Type B pancreatic cell (in vitro differentiated cells): ENCODE measurements at regions not wholly inside any gene's neighbourhood (a gene's known extent, or its start where the extent isn't known, plus 50 kb on each side); places are given as distances from the start of the nearest gene placed in this dataset.

Experiments
- DNase-seq: peaks from one replicate; pipeline ENCODE4 v3.0.0; 2021; ENCODE audit warnings: mixed read lengths; ENCODE audit not compliant: unreplicated experiment; ENCODE audit errors: extremely low spot score
- H3K27ac Mint-ChIP-seq: 2 replicates; pipeline ENCODE4 v1.8.0; 2021; ENCODE audit warnings: mild to moderate bottlenecking, mixed read lengths
- H3K27me3 Mint-ChIP-seq: 2 replicates; pipeline ENCODE4 v1.8.0; 2021; ENCODE audit warnings: mixed read lengths
- H3K36me3 Mint-ChIP-seq: 2 replicates; pipeline ENCODE4 v1.8.0; 2021; ENCODE audit warnings: mixed read lengths
- H3K4me1 Mint-ChIP-seq: one replicate; pipeline ENCODE4 v1.8.0; 2021; ENCODE audit warnings: mixed read lengths; ENCODE audit not compliant: unreplicated experiment
- H3K4me3 Mint-ChIP-seq: 2 replicates; pipeline ENCODE4 v1.8.0; 2021; ENCODE audit warnings: mild to moderate bottlenecking, mixed read lengths
- H3K9me3 Mint-ChIP-seq: 2 replicates; pipeline ENCODE4 v1.8.0; 2021; ENCODE audit warnings: mixed read lengths
- CTCF ChIP-seq: fragments of 200-600 bp; sonication (generic); conservative IDR thresholded peaks from 2 replicates; pipeline ENCODE4 v1.5.0; 2021; ENCODE audit warnings: antibody characterized with exemption, mild to moderate bottlenecking

GRCh38 chr13:104773775-104774174 lies 1707.6 kb upstream of the SLC10A2 start:
- H3K4me1 Mint-ChIP-seq: no peaks in the 10 kb centered on the region
- H3K27me3 Mint-ChIP-seq: no peaks in the 10 kb centered on the region

GRCh38 chr13:104769545-104769944 lies 1703.3 kb upstream of the SLC10A2 start:
- no peak overlapping the region for H3K4me3 Mint-ChIP-seq
- no peak overlapping the region for H3K27ac Mint-ChIP-seq
- H3K9me3 Mint-ChIP-seq: peaks cover 5% of the 10 kb centered on the region
- no peaks in the 10 kb centered on the region for H3K36me3 Mint-ChIP-seq
- H3K4me1 Mint-ChIP-seq: no peaks in the 10 kb centered on the region
- no peak for DNase-seq
- H3K27me3 Mint-ChIP-seq: no peaks in the 10 kb centered on the region
- TF ChIP-seq CTCF: no peak

More at GRCh38 chr13:104773775-104774174, 1707.6 kb upstream of the SLC10A2 start:
- Mint-ChIP-seq H3K27ac (no peak overlapping the region), H3K4me3 (no peak overlapping the region), H3K36me3 (no peaks in the 10 kb centered on the region), H3K9me3 (peaks cover 11% of the 10 kb centered on the region)
- peak; percentile 79 for TF ChIP-seq CTCF
- no peak for DNase-seq

- TF ChIP-seq CTCF: no peak
- no peaks in the 10 kb centered on the region for H3K36me3 Mint-ChIP-seq
- H3K4me3 Mint-ChIP-seq: no peak overlapping the region
- DNase-seq: no peak
- no peak overlapping the region for H3K27ac Mint-ChIP-seq
- H3K9me3 Mint-ChIP-seq: peaks cover 5% of the 10 kb centered on the region
- H3K27me3 Mint-ChIP-seq: no peaks in the 10 kb centered on the region
- H3K4me1 Mint-ChIP-seq: no peaks in the 10 kb centered on the region
Measured at GRCh38 chr13:104766319-104766718, 1700.1 kb upstream of the SLC10A2 start.

- Mint-ChIP-seq H3K36me3 (no peaks in the 10 kb centered on the region), H3K27ac (no peak overlapping the region), H3K9me3 (peaks cover under 1% of the 10 kb centered on the region), H3K4me1 (no peaks in the 10 kb centered on the region), H3K4me3 (no peak overlapping the region), H3K27me3 (no peaks in the 10 kb centered on the region)
- no peak for TF ChIP-seq CTCF
- DNase-seq: no peak
Measured at GRCh38 chr13:104764600-104764999, 1698.4 kb upstream of the SLC10A2 start.

- Mint-ChIP-seq H3K4me3 (no peak overlapping the region), H3K36me3 (no peaks in the 10 kb centered on the region), H3K27me3 (no peaks in the 10 kb centered on the region), H3K4me1 (peaks cover 3% of the 10 kb centered on the region), H3K27ac (no peak overlapping the region), H3K9me3 (no peaks in the 10 kb centered on the region)
- no peak for TF ChIP-seq CTCF
- no peak for DNase-seq
Measured at GRCh38 chr13:104759069-104759468, 1692.9 kb upstream of the SLC10A2 start.

GRCh38 chr13:104757712-104758111 lies 1691.5 kb upstream of the SLC10A2 start:
- no peak overlapping the region for H3K4me3 Mint-ChIP-seq
- no peak for TF ChIP-seq CTCF
- H3K9me3 Mint-ChIP-seq: peaks cover 5% of the 10 kb centered on the region
- H3K27me3 Mint-ChIP-seq: no peaks in the 10 kb centered on the region
- H3K27ac Mint-ChIP-seq: no peak overlapping the region
- no peaks in the 10 kb centered on the region for H3K36me3 Mint-ChIP-seq
- DNase-seq: no peak
- peaks cover 3% of the 10 kb centered on the region for H3K4me1 Mint-ChIP-seq
